ENCODE measurements at regions not wholly inside any gene's neighbourhood (a gene's known extent, or its start where the extent isn't known, plus 50 kb on each side); places are given as distances from the start of the nearest gene placed in this dataset.

GRCh38 chr2:15744820-15745219 is 153.2 kb downstream of the DDX1 start:
- H3K27ac ChIP-seq (ENCODE audit: low read depth, low read length): no peak overlapping the region
- H3K36me3 ChIP-seq (ENCODE audit: insufficient read depth, low read length): no peaks in the 10 kb centered on the region
- no peaks in the 10 kb centered on the region for H3K4me1 ChIP-seq (ENCODE audit: insufficient read depth, low read length)
- peaks cover 28% of the 10 kb centered on the region for H3K4me1 Mint-ChIP-seq (ENCODE audit: low read depth, unreplicated experiment)
- H3K27me3 Mint-ChIP-seq (ENCODE audit: low read depth, unreplicated experiment): peaks cover 2% of the 10 kb centered on the region
- no peak overlapping the region for H3K4me3 Mint-ChIP-seq (ENCODE audit: unreplicated experiment)
- DNase-seq (ENCODE audit: low read depth) (no peak), FAIRE-seq (no peak)
- H3K9me3 Mint-ChIP-seq (ENCODE audit: unreplicated experiment): no peaks in the 10 kb centered on the region
- no peaks in the 10 kb centered on the region for H3K36me3 Mint-ChIP-seq (ENCODE audit: low read depth, unreplicated experiment)
- no peak overlapping the region for H3K27ac Mint-ChIP-seq (ENCODE audit: unreplicated experiment)
- H3K9ac ChIP-seq (ENCODE audit: low read length): no peak overlapping the region
- no peaks in the 10 kb centered on the region for H3K79me2 ChIP-seq (ENCODE audit: insufficient read depth, low read length)
- no peak overlapping the region for H3K4me2 ChIP-seq (ENCODE audit: low read length)
- H4K20me1 ChIP-seq (ENCODE audit: insufficient read depth, low read length): no peaks in the 10 kb centered on the region
- no peaks in the 10 kb centered on the region for H3K9me3 ChIP-seq (ENCODE audit: insufficient read depth, low read depth, low read length)
- H3K4me3 ChIP-seq (ENCODE audit: insufficient read depth, low read depth, low read length): no peak overlapping the region
- no peak overlapping the region for H2AFZ ChIP-seq (ENCODE audit: low read depth, low read length)
- H3K27me3 ChIP-seq (ENCODE audit: insufficient read depth, low read length): no peaks in the 10 kb centered on the region
- no peak for TF ChIP-seq EZH2 (IDR thresholded peaks at IDR 0.05; ENCODE audit: insufficient read depth, low read length)
- TF ChIP-seq CTCF (IDR thresholded peaks at IDR 0.05; ENCODE audit: insufficient read depth, low read depth, low read length): no peak

GRCh38 chr2:15745350-15745749 is 153.7 kb downstream of the DDX1 start:
- Histone ChIP-seq H3K9ac (ENCODE audit: low read length) (no peak overlapping the region), H3K27me3 (ENCODE audit: insufficient read depth, low read length) (no peaks in the 10 kb centered on the region), H4K20me1 (ENCODE audit: insufficient read depth, low read length) (no peaks in the 10 kb centered on the region), H3K4me1 (ENCODE audit: insufficient read depth, low read length) (no peaks in the 10 kb centered on the region), H3K9me3 (ENCODE audit: insufficient read depth, low read depth, low read length) (no peaks in the 10 kb centered on the region), H2AFZ (ENCODE audit: low read depth, low read length) (no peak overlapping the region), H3K79me2 (ENCODE audit: insufficient read depth, low read length) (no peaks in the 10 kb centered on the region), H3K4me2 (ENCODE audit: low read length) (no peak overlapping the region), H3K36me3 (ENCODE audit: insufficient read depth, low read length) (no peaks in the 10 kb centered on the region), H3K27ac (ENCODE audit: low read depth, low read length) (no peak overlapping the region), H3K4me3 (ENCODE audit: insufficient read depth, low read depth, low read length) (no peak overlapping the region)
- DNase-seq (ENCODE audit: low read depth) (no peak), FAIRE-seq (no peak)
- H3K27ac Mint-ChIP-seq (ENCODE audit: unreplicated experiment): no peak overlapping the region
- H3K4me1 Mint-ChIP-seq (ENCODE audit: low read depth, unreplicated experiment): peaks cover 28% of the 10 kb centered on the region
- H3K9me3 Mint-ChIP-seq (ENCODE audit: unreplicated experiment): no peaks in the 10 kb centered on the region
- H3K36me3 Mint-ChIP-seq (ENCODE audit: low read depth, unreplicated experiment): no peaks in the 10 kb centered on the region
- no peak overlapping the region for H3K4me3 Mint-ChIP-seq (ENCODE audit: unreplicated experiment)
- TF ChIP-seq EZH2 (IDR thresholded peaks at IDR 0.05; ENCODE audit: insufficient read depth, low read length) (no peak), CTCF (IDR thresholded peaks at IDR 0.05; ENCODE audit: insufficient read depth, low read depth, low read length) (no peak)
- H3K27me3 Mint-ChIP-seq (ENCODE audit: low read depth, unreplicated experiment): peaks cover 2% of the 10 kb centered on the region

- no peaks in the 10 kb centered on the region for H3K27me3 ChIP-seq (ENCODE audit: insufficient read depth, low read length)
- no peak overlapping the region for H3K4me3 Mint-ChIP-seq (ENCODE audit: unreplicated experiment)
- DNase-seq (ENCODE audit: low read depth) (no peak), FAIRE-seq (no peak)
- H3K4me1 Mint-ChIP-seq (ENCODE audit: low read depth, unreplicated experiment): peaks cover 28% of the 10 kb centered on the region
- no peaks in the 10 kb centered on the region for H3K79me2 ChIP-seq (ENCODE audit: insufficient read depth, low read length)
- TF ChIP-seq CTCF (IDR thresholded peaks at IDR 0.05; ENCODE audit: insufficient read depth, low read depth, low read length): no peak
- TF ChIP-seq EZH2 (IDR thresholded peaks at IDR 0.05; ENCODE audit: insufficient read depth, low read length): no peak
- H3K36me3 ChIP-seq (ENCODE audit: insufficient read depth, low read length): no peaks in the 10 kb centered on the region
- H3K27ac Mint-ChIP-seq (ENCODE audit: unreplicated experiment): no peak overlapping the region
- no peaks in the 10 kb centered on the region for H3K9me3 Mint-ChIP-seq (ENCODE audit: unreplicated experiment)
- H3K9ac ChIP-seq (ENCODE audit: low read length): no peak overlapping the region
- H2AFZ ChIP-seq (ENCODE audit: low read depth, low read length): no peak overlapping the region
- H3K36me3 Mint-ChIP-seq (ENCODE audit: low read depth, unreplicated experiment): no peaks in the 10 kb centered on the region
- H3K4me3 ChIP-seq (ENCODE audit: insufficient read depth, low read depth, low read length): no peak overlapping the region
- H3K27me3 Mint-ChIP-seq (ENCODE audit: low read depth, unreplicated experiment): peaks cover 2% of the 10 kb centered on the region
- H3K9me3 ChIP-seq (ENCODE audit: insufficient read depth, low read depth, low read length): no peaks in the 10 kb centered on the region
- no peaks in the 10 kb centered on the region for H3K4me1 ChIP-seq (ENCODE audit: insufficient read depth, low read length)
- no peak overlapping the region for H3K4me2 ChIP-seq (ENCODE audit: low read length)
- H3K27ac ChIP-seq (ENCODE audit: low read depth, low read length): no peak overlapping the region
- no peaks in the 10 kb centered on the region for H4K20me1 ChIP-seq (ENCODE audit: insufficient read depth, low read length)
Measured at GRCh38 chr2:15745907-15746702, 154.4 kb downstream of the DDX1 start.

Data from astrocyte (in vitro differentiated cells and primary cell).